ENCODE measurements at regions not wholly inside any gene's neighbourhood (a gene's known extent, or its start where the extent isn't known, plus 50 kb on each side); places are given as distances from the start of the nearest gene placed in this dataset.
"Not testable (repeated sequence)": the region's sequence is repeated elsewhere in the genome, so short reads cannot be mapped to it uniquely, and the experiment has no call there.

- H3K4me3 Mint-ChIP-seq: no peak overlapping the region
- H3K36me3 Mint-ChIP-seq (ENCODE audit: low read depth): no peaks in the 10 kb centered on the region
- no peaks in the 10 kb centered on the region for H3K4me1 Mint-ChIP-seq
- H3K9me3 Mint-ChIP-seq: no peaks in the 10 kb centered on the region
- H3K27ac Mint-ChIP-seq: no peak overlapping the region
- TF ChIP-seq CTCF (IDR thresholded peaks at IDR 0.05; ENCODE audit: unreplicated experiment in 3 of 3): no peak
- H3K27me3 Mint-ChIP-seq (ENCODE audit: low read depth): peaks cover 4% of the 10 kb centered on the region
These were observed 579.8 kb downstream of the EDEM1 start for GRCh38 chr3:5767304-5767703.

- no peak overlapping the region for H3K4me3 Mint-ChIP-seq
- H3K27me3 Mint-ChIP-seq (ENCODE audit: low read depth): peaks cover 4% of the 10 kb centered on the region
- TF ChIP-seq CTCF (IDR thresholded peaks at IDR 0.05; ENCODE audit: unreplicated experiment in 3 of 3): no peak
- no peak overlapping the region for H3K27ac Mint-ChIP-seq
- no peaks in the 10 kb centered on the region for H3K4me1 Mint-ChIP-seq
- no peaks in the 10 kb centered on the region for H3K36me3 Mint-ChIP-seq (ENCODE audit: low read depth)
- no peaks in the 10 kb centered on the region for H3K9me3 Mint-ChIP-seq
These were observed 580.9 kb downstream of the EDEM1 start for GRCh38 chr3:5768281-5768945.

- peaks cover 5% of the 10 kb centered on the region for H3K27me3 Mint-ChIP-seq (ENCODE audit: low read depth)
- no peak for TF ChIP-seq CTCF (IDR thresholded peaks at IDR 0.05; ENCODE audit: unreplicated experiment in 3 of 3)
- no peaks in the 10 kb centered on the region for H3K36me3 Mint-ChIP-seq (ENCODE audit: low read depth)
- no peak overlapping the region for H3K27ac Mint-ChIP-seq
- no peak overlapping the region for H3K4me3 Mint-ChIP-seq
- peaks cover 6% of the 10 kb centered on the region for H3K9me3 Mint-ChIP-seq
- no peaks in the 10 kb centered on the region for H3K4me1 Mint-ChIP-seq
These were observed 582.3 kb downstream of the EDEM1 start for GRCh38 chr3:5769825-5770224.

GRCh38 chr3:5774337-5774736 lies 586.8 kb downstream of the EDEM1 start:
- no peak overlapping the region for H3K4me3 Mint-ChIP-seq
- peaks cover 4% of the 10 kb centered on the region for H3K27me3 Mint-ChIP-seq (ENCODE audit: low read depth)
- H3K27ac Mint-ChIP-seq: no peak overlapping the region
- TF ChIP-seq CTCF (IDR thresholded peaks at IDR 0.05; ENCODE audit: unreplicated experiment in 3 of 3): no peak
- no peaks in the 10 kb centered on the region for H3K4me1 Mint-ChIP-seq
- no peaks in the 10 kb centered on the region for H3K36me3 Mint-ChIP-seq (ENCODE audit: low read depth)
- peaks cover 17% of the 10 kb centered on the region for H3K9me3 Mint-ChIP-seq

DNA sequence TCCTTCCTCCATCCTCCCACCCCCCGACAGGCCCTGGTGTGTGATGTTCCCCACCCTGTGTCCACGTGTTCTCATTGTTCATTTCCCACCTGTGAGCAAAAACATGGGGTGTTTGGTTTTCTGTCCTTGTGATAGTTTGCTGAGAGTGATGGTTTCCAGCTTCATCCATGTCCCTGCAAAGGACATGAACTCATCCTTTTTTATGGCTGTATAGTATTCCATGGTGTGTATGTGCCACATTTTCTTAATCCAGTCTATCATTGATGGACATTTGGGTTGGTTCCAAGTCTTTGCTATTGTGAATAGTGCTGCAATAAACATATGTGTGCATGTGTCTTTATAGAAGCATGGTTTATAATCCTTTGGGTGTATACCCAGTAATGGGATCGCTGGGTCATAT lies 587.6 kb downstream of the EDEM1 start:
- not testable (repeated sequence) for H3K27ac Mint-ChIP-seq; H3K4me1 Mint-ChIP-seq; H3K27me3 Mint-ChIP-seq (ENCODE audit: low read depth); H3K36me3 Mint-ChIP-seq (ENCODE audit: low read depth); H3K4me3 Mint-ChIP-seq
- peaks cover 17% of the 10 kb centered on the region for H3K9me3 Mint-ChIP-seq

- no peaks in the 10 kb centered on the region for H3K36me3 Mint-ChIP-seq (ENCODE audit: low read depth)
- no peak for TF ChIP-seq CTCF (IDR thresholded peaks at IDR 0.05; ENCODE audit: unreplicated experiment in 3 of 3)
- H3K27me3 Mint-ChIP-seq (ENCODE audit: low read depth): no peaks in the 10 kb centered on the region
- H3K27ac Mint-ChIP-seq: peak overlapping the region; percentile 2 to 7 (median 5)
- peaks cover 2% of the 10 kb centered on the region for H3K9me3 Mint-ChIP-seq
- peaks cover 8% of the 10 kb centered on the region for H3K4me1 Mint-ChIP-seq
- H3K4me3 Mint-ChIP-seq: no peak overlapping the region
These were observed 597.2 kb downstream of the EDEM1 start for GRCh38 chr3:5784690-5785089.
